ENCODE measurements at regions not wholly inside any gene's neighbourhood (a gene's known extent, or its start where the extent isn't known, plus 50 kb on each side); places are given as distances from the start of the nearest gene placed in this dataset.
A peak's percentile ranks its signal among the peaks of the same experiment; 100 is the strongest.

DNA sequence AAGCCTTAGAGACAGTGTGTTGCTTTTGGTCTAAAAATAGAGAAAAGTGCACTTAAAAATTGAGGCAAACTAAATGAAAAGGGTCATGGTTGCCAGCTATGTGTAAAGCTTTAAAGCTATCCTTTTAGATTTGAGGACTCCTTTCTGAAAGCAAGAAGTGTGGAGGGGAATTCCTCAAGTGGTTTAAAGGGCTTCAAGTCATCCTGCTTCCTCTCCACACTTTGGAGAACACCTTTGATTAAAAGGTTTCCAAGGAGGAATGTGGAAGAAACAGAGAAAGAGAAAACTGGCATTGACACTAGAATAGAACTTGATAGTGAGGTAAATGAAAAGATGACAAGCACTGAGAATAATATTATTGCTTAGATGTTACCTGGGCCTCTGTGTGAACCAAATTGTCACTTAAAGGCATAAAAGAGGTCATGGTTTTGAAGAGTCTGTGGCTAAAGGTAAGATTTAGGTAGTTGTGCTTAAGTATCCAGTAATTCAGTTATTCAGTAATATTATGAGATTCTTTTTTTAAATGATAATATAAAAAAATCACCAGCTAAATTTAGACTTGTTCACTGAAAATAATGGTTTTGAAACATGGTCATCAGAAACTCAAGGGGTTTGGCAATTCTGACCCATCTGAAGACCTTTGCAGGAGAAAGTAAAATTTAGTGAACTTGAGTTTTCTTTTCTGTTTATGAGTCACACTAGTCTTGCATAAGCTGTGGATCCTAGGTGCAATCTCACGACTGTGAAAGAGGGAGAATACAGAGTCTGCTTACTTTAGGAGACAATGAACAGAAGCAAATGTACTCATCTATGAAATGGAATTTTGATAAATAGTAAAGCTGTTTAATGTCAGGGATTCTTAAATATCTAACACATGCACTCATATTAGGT lies 466.0 kb downstream of the KIF20B start:
- WGBS, 10 experiments = 0 to 77% (median 60%) methylated on average over 1 of the region's 1 CpG; no CpG with 5 or more reads in 3 of the 10 experiments
- Histone ChIP-seq H3K27ac (no peak overlapping the region), H3K4me3 (no peak overlapping the region), H3K4me1 (replicated peaks in 1 of 2) (no peaks in the 10 kb centered on the region)
- in situ Hi-C loops (cut with MboI; ENCODE audit: low pct_unique_long_range_greater_than_20kb in 2 of 9, low sequenced_read_pairs in 9 of 9, unreplicated experiment in 9 of 9) = no loop called here
- no peak for ATAC-seq (replicated peaks in 6 of 8)

- no peak overlapping the region for H3K4me3 ChIP-seq
- 41 to 94% (median 86%) methylated on average over 2 to 7 of the region's 7 CpGs for WGBS, 10 experiments
- no peaks in the 10 kb centered on the region for H3K4me1 ChIP-seq (replicated peaks in 1 of 2)
- no peak for ATAC-seq (replicated peaks in 6 of 8)
- H3K27ac ChIP-seq = no peak overlapping the region
- in situ Hi-C loops (cut with MboI; ENCODE audit: low pct_unique_long_range_greater_than_20kb in 2 of 9, low sequenced_read_pairs in 9 of 9, unreplicated experiment in 9 of 9) = no loop called here
These were observed 466.9 kb downstream of the KIF20B start for GRCh38 chr10:90168244-90168643.

GRCh38 chr10:90171014-90171722 lies 469.8 kb downstream of the KIF20B start:
- ATAC-seq (replicated peaks in 6 of 8) = no peak
- in situ Hi-C loops (cut with MboI; ENCODE audit: low pct_unique_long_range_greater_than_20kb in 2 of 9, low sequenced_read_pairs in 9 of 9, unreplicated experiment in 9 of 9) = no loop called here
- 0 to 55% (median 20%) methylated on average over 1 to 2 of the region's 2 CpGs; no CpG with 5 or more reads in 3 of the 10 experiments for WGBS, 10 experiments
- Histone ChIP-seq H3K27ac (no peak overlapping the region), H3K4me3 (no peak overlapping the region), H3K4me1 (replicated peaks in 1 of 2) (peaks cover 3 to 20% of the 10 kb centered on the region in 2 donors)

GRCh38 chr10:90174531-90174930 lies 473.1 kb downstream of the KIF20B start:
- 0 to 100% (median 50%) methylated on average over 1 to 3 of the region's 3 CpGs for WGBS, 10 experiments
- ATAC-seq (replicated peaks in 6 of 8) = no peak

DNA sequence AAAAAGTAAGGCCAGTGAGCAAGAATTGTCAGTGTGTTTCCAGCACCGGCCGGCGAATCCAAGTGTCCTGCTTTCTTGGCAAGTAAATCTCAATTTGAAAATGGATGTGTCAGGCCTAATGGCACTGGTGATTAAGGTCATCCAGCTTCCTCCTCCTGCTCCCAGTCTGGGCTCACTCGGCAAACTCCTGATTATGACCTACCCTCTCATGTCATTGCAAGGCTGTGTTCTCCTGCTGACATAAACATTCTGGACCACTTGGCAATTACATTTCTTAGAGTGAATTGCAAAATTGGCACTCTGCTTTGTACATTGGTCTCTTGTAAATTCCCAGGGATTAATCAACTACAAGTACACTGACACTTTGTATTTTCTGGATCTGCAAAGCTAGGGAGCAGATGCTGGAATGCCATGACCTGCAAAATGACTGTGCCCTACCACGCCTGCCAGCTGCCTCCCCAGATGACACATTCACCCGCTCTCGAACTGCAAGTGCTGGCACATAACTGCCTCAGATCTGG lies 473.8 kb downstream of the KIF20B start:
- in situ Hi-C loops (cut with MboI; ENCODE audit: low pct_unique_long_range_greater_than_20kb in 2 of 9, low sequenced_read_pairs in 9 of 9, unreplicated experiment in 9 of 9) = no loop called here
- no peak overlapping the region for H3K27ac ChIP-seq
- peaks cover 4 to 20% of the 10 kb centered on the region in 2 donors for H3K4me1 ChIP-seq (replicated peaks in 1 of 2)
- 0 to 64% (median 35%) methylated on average over 2 to 7 of the region's 7 CpGs; no CpG with 5 or more reads in 2 of the 10 experiments for WGBS, 10 experiments
- H3K4me3 ChIP-seq = no peak overlapping the region
- ATAC-seq (replicated peaks in 6 of 8) = peak in 5 of 8 experiments; percentile 88 to 97 (median 94)

More at GRCh38 chr10:90174531-90174930, 473.1 kb downstream of the KIF20B start:
- in situ Hi-C loops (cut with MboI; ENCODE audit: low pct_unique_long_range_greater_than_20kb in 2 of 9, low sequenced_read_pairs in 9 of 9, unreplicated experiment in 9 of 9) = no loop called here
- H3K4me1 ChIP-seq (replicated peaks in 1 of 2) = peaks cover 4 to 20% of the 10 kb centered on the region in 2 donors
- no peak overlapping the region for H3K27ac ChIP-seq
- H3K4me3 ChIP-seq = no peak overlapping the region

- H3K4me3 ChIP-seq = no peak overlapping the region
- H3K27ac ChIP-seq = no peak overlapping the region
- WGBS, 10 experiments = 0 to 93% (median 72%) methylated on average over 1 to 4 of the region's 5 CpGs; no CpG with 5 or more reads in 2 of the 10 experiments
- H3K4me1 ChIP-seq (replicated peaks in 1 of 2) = peaks cover 2 to 13% of the 10 kb centered on the region in 2 donors
- in situ Hi-C loops (cut with MboI; ENCODE audit: low pct_unique_long_range_greater_than_20kb in 2 of 9, low sequenced_read_pairs in 9 of 9, unreplicated experiment in 9 of 9) = no loop called here
- peak in 6 of 8 experiments; percentile 22 to 84 (median 50) for ATAC-seq (replicated peaks in 6 of 8)
These were observed 478.5 kb downstream of the KIF20B start for GRCh38 chr10:90179696-90180407.

GRCh38 chr10:90180886-90181691 lies 479.7 kb downstream of the KIF20B start:
- Histone ChIP-seq H3K4me3 (no peak overlapping the region), H3K27ac (no peak overlapping the region), H3K4me1 (replicated peaks in 1 of 2) (peaks cover 2 to 4% of the 10 kb centered on the region in 2 donors)
- WGBS, 10 experiments = 17 to 100% (median 67%) methylated on average over 2 to 7 of the region's 7 CpGs; no CpG with 5 or more reads in 2 of the 10 experiments
- in situ Hi-C loops (cut with MboI; ENCODE audit: low pct_unique_long_range_greater_than_20kb in 2 of 9, low sequenced_read_pairs in 9 of 9, unreplicated experiment in 9 of 9) = no loop called here
- ATAC-seq (replicated peaks in 6 of 8) = peak in 5 of 8 experiments; percentile 48 to 81 (median 67)

DNA sequence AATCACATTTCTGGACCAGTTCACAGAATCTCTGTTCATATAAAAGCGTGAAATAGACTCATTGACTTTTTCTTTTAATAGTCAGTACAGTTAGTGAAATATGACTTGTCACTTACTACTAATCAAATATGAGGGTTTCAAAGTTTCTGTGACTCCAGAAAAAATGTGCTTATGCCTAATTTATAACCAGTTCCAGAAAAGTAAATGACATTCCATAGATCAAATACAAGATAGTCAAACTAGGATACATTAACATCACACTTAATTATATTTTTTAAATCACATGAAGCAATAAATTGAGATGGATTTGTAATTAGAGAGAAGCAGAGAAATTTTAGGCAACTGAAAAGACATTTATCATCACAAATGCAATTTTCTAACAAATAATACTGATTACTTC lies 491.4 kb downstream of the KIF20B start:
- ATAC-seq (replicated peaks in 6 of 8) = peak in 1 of 8 experiments; percentile 9
- in situ Hi-C loops (cut with MboI; ENCODE audit: low pct_unique_long_range_greater_than_20kb in 2 of 9, low sequenced_read_pairs in 9 of 9, unreplicated experiment in 9 of 9) = no loop called here

DNA sequence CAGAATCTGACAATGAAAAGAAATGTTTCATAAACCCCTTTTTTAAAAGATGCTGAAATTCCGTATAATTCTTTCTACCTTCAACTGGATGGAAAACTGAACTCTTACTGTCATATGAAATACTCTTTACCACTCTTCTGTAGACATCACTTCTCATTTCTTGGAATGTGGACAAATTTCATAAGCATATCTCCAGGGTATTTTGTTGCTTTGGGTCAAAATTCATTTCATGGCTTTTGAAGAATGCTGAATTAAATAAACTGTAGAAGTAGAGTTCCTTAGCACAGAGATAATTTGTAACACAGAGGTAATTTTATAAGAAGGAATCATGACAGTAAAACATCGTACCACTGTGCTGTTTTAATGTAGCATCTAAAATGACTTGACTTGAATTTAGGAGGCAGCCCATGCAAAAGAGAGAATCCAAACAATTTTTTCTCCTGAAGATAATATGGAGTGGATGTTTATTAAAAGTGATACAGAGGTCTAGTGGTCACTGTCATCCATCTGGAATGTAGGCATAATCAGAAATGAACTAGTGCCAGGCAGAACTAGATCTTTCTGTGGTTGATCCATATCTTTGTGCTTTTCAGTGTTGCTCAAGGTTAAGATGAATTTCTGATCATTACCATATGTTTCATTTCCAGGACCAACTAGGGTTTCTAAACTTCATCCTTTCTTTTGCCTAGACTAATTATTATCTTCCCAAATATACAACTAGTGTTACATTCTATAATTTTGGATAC lies 492.0 kb downstream of the KIF20B start:
- Histone ChIP-seq H3K4me3 (no peak overlapping the region), H3K4me1 (replicated peaks in 1 of 2) (peaks cover 0 to 6% of the 10 kb centered on the region in 2 donors), H3K27ac (no peak overlapping the region)
- peak in 1 of 8 experiments; percentile 77 for ATAC-seq (replicated peaks in 6 of 8)
- 0 to 92% (median 83%) methylated on average over 1 to 2 of the region's 2 CpGs; no CpG with 5 or more reads in 1 of the 10 experiments for WGBS, 10 experiments
- in situ Hi-C loops (cut with MboI; ENCODE audit: low pct_unique_long_range_greater_than_20kb in 2 of 9, low sequenced_read_pairs in 9 of 9, unreplicated experiment in 9 of 9) = no loop called here

More for the DNA sequence above, 491.4 kb downstream of the KIF20B start:
- no peak overlapping the region for H3K27ac ChIP-seq
- no peak overlapping the region for H3K4me3 ChIP-seq
- 0 to 83% (median 15%) methylated on average over 1 of the region's 1 CpG; no CpG with 5 or more reads in 4 of the 10 experiments for WGBS, 10 experiments
- peaks cover 0 to 2% of the 10 kb centered on the region in 2 donors for H3K4me1 ChIP-seq (replicated peaks in 1 of 2)

DNA sequence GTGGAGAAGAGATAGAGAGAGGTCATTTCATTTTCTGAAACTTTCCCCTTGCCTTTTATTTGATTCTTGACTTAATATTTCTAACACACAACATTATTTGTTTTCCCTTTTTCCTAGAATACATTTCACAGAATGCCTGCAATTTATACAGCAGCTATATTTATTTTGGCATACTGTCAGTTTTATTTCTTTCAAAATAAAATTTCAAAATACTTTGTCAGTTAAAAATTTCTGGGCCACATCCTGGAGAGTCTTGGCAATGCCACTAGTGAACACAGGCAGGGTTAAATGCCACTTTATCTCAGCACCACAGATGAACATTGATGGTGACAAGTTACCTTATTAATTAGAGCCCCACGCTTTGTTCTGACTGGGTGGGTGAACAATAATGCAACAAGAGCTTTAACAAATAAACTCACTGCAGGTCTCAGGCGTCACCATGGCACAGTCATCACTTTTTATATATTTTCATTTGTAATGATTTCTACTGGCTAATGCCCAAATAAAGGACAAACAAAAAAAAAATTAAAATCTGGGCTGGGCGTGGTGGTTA lies 494.0 kb downstream of the KIF20B start:
- peaks cover 0 to 12% of the 10 kb centered on the region in 2 donors for H3K4me1 ChIP-seq (replicated peaks in 1 of 2)
- no peak overlapping the region for H3K27ac ChIP-seq
- in situ Hi-C loops (cut with MboI; ENCODE audit: low pct_unique_long_range_greater_than_20kb in 2 of 9, low sequenced_read_pairs in 9 of 9, unreplicated experiment in 9 of 9) = no loop called here
- no peak for ATAC-seq (replicated peaks in 6 of 8)
- WGBS, 10 experiments = 0 to 93% (median 67%) methylated on average over 1 to 3 of the region's 3 CpGs; no CpG with 5 or more reads in 2 of the 10 experiments
- no peak overlapping the region for H3K4me3 ChIP-seq

DNA sequence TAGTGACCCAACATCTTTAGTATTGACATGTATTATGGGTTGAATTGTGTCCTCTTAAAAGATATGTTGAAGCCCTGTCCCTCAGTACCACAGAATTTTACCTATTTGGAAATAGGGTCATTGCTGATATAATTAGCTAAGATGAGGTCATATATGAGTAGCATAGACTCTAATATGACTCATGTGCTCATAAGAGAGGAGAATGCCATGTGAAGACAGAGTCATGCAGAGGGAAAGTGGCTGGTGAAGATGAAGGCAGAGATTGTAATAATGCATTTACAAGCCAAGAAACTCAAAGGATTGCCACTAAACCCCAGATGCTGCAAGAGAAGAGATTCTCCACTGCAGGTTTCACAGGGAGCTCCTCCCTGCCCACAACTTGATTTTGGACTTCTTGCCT lies 496.4 kb downstream of the KIF20B start:
- Histone ChIP-seq H3K4me1 (replicated peaks in 1 of 2) (peaks cover 0 to 9% of the 10 kb centered on the region in 2 donors), H3K27ac (no peak overlapping the region), H3K4me3 (no peak overlapping the region)
- peak in 5 of 8 experiments; percentile 56 to 85 (median 64) for ATAC-seq (replicated peaks in 6 of 8)
- in situ Hi-C loops (cut with MboI; ENCODE audit: low pct_unique_long_range_greater_than_20kb in 2 of 9, low sequenced_read_pairs in 9 of 9, unreplicated experiment in 9 of 9) = no loop called here

Data from motor neuron (in vitro differentiated cells).